ENCODE measurements at regions not wholly inside any gene's neighbourhood (a gene's known extent, or its start where the extent isn't known, plus 50 kb on each side); places are given as distances from the start of the nearest gene placed in this dataset.

- TF ChIP-seq CTCF (IDR thresholded peaks at IDR 0.05) (no peak), POLR2A (IDR thresholded peaks at IDR 0.05; ENCODE audit: low read depth) (no peak), EP300 (IDR thresholded peaks at IDR 0.05) (no peak)
These were observed 80.1 kb upstream of the SPOPL start for GRCh38 chr2:138421315-138421970.

Measured in esophagus muscularis mucosa (tissue), 4 donors.